GM21381 (cell line): ENCODE measurements at regions not wholly inside any gene's neighbourhood (a gene's known extent, or its start where the extent isn't known, plus 50 kb on each side); places are given as distances from the start of the nearest gene placed in this dataset.
"Not testable (repeated sequence)": the region's sequence is repeated elsewhere in the genome, so short reads cannot be mapped to it uniquely, and the experiment has no call there.

Experiments used
- ATAC-seq: cut with Tn5 transposase; IDR thresholded peaks from one replicate; pipeline ENCODE4 v1.9.1; 2021; ENCODE audit warnings: mild to moderate bottlenecking, moderate library complexity; ENCODE audit not compliant: unreplicated experiment

GRCh38 chr6:15817100-15817499 is 154.3 kb upstream of the DTNBP1 start:
- no peak for ATAC-seq

DNA sequence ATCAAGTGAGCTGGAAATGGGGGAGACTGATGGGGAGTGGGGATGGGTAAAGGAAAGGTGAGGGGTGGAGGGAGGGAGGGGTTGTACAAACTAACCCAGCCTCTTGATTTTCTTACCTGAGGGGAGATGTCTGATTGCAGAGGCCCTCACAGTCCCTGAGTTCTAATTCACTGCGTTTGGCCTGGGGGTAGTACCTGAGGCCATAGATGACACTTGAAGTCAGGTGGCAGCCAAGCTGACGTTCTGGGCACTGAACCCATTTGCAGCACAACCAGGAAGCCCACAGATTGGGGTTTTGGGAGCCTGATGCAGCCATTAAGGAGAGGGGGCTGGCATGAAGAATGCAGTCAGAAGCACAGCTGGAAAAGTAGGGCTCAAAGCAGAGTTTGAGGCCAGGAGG is 153.8 kb upstream of the DTNBP1 start:
- ATAC-seq, result no peak

GRCh38 chr6:15813698-15814097 is 150.9 kb upstream of the DTNBP1 start:
- not testable (repeated sequence) for ATAC-seq

DNA sequence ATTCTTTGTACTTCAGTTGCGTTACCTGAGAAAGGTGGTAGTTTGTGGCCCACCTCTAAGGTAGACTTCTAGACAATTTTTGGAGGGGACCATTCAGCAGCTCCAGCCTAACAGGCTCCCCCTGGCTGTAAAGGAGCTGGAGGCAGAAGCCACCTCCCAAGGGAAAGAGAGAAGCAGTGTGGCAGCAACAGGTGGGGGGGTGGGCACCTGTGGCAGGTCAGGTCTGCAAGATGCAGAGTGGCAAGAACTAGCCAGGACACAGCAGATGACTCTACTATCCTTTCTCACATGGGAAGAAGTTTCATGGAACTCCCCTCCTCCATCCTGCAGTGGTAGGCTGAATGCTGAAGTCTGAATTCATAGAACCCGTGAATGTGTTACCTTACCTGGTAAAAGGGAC is 148.3 kb upstream of the DTNBP1 start:
- no peak for ATAC-seq

- ATAC-seq, result no peak
These were observed 147.8 kb upstream of the DTNBP1 start for GRCh38 chr6:15810618-15811017.

GRCh38 chr6:15809367-15809766 is 146.5 kb upstream of the DTNBP1 start:
- no peak for ATAC-seq

DNA sequence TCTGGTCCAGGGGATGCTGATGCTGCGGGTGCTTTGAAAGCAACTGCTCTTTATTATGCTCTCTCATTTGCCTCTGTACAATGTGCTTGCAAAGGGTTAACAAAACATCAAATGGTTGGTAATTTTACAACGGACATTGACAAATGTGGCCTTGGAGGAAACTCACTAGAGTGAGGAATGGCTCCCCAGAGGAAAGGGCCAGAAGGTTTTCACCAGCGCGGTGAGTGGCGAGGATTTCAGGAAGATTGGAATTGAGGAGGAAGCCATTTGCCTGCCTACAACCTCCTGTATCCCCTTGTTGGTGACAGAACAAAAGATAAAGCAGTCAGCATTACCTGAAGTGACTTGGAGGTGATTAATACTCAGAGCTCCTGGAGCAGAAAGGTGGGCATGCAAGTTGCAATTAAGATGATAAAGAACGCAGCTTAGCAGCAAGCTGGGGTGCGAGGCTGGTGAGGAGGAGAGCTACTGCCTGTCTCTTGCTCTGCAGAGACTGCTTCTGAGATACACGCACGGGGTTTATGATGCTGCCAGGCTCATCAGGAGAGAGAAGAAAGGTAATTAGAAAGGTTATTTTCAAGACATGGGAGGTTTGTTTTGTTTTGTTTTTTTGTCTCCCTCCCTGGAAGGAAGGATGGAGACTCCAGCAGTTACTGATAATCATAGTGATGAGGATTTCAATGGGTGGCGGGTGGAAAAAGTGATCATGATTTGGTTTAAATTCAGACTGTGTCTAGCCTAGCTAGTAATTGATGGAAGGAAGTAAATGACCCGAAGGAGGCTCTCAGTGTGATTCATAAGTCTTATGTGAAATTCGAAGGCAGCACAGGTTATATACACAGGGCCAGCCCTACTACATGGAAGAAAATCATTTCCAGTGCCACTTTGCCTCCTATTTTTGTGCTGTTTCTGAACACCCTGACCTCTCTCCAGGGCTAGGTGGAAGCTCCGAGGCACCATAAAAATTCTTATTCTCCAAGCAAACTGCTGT is 141.6 kb upstream of the DTNBP1 start:
- no peak for ATAC-seq

GRCh38 chr6:15802466-15802865 is 139.6 kb upstream of the DTNBP1 start:
- no peak for ATAC-seq

DNA sequence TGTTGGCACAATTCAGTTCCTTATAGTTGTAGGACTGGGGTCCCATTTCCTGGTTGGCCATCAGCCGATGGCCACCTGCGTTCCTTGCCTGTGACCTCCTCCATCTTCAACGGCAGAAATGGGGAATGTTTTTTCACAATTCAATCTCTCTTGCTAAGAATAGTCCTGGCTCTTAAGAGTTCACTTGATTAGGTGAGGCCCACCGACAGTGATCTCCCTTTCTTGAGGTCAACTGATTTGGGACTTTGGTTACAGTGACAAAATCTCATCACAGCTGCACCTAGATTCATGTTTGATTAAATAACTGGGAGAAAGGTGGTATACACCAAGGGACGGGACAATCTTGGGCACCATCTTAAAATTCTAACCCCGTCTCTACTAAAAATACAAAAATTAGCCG is 139.1 kb upstream of the DTNBP1 start:
- no peak for ATAC-seq

GRCh38 chr6:15800841-15801617 is 138.2 kb upstream of the DTNBP1 start:
- no peak for ATAC-seq

DNA sequence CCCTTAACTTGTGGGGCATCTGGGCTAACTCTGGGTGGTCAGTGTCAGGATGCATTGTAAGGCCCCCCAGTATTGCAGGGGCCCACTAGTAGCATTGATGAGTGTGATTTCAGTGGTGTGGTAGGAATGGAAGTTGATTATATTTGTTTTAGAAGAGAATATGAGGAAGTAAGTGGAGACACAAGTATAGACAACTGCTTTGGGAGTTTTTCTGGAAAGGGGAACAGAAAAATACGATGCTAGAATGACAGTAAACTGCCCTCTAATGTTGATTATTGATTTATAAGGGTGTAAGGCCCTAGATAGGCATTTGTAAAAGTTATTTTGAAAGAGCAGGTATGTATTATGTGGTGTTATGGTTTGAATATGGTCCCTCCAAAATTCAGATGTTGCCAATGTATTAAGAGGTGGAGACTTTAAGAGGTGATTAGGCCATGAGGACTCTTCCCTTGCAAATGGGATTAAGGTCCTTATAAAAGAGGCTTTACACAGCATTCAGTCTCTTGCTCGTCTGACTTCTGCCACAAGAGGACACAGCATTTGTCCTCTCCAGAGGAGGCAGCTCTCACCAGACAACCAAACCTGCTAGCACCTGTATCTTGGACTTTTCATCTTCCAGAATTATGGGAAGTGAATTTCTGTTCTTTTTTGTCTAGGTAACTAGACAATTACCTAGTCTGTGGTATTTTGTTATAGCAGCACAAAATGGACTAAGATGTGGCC is 135.9 kb upstream of the DTNBP1 start:
- ATAC-seq, result no peak

- ATAC-seq, result no peak
These were observed 134.0 kb upstream of the DTNBP1 start for GRCh38 chr6:15796844-15797243.

DNA sequence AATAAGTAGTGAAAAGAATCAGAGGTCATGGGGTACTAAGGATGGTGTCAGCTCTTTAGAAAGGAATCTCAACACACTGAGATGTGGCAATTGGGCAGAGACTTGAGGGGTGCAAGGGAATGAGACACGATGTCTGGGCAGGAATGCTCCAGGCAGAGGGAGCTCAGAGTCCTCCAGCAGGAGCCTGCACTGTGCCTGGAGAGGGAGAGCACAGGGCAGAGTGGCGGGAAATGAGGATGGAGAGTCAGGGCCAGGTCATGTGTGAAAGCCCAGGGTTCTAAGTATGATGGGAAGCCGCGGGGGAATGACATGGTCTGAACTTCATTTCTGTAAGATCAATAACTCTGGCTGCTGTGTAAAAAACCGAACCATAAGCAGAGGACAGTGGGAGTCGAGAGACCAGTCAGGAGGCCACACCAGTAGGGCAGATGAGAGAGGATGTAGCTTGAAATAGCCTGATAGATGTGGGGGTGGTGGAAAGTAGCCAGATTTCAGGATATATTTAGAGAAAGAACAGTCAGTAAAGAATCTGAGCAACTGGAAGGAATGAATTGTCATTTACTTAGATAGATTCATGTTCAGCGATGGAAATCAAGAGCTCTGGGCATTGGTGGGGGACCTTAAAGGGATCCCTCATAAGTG is 133.4 kb upstream of the DTNBP1 start:
- no peak for ATAC-seq

DNA sequence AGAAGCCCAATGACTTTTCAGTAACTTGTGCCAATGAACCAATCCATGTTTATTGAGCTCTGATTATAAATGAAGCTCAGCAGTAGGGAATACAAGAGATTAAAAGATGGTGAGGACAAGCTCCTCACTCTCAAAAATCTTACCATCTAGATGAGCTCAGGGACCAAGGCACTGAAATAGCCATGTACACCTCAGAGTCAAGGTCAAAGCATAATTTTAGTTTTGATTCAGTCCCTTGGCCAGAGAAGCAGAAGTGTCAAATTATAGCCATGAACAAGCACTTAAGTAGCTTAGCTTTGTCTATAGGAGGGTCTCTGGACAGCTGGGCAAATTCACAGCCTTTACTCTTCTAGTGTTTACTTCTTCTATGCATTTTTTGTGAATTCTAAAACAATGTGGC is 131.0 kb upstream of the DTNBP1 start:
- ATAC-seq, result no peak

DNA sequence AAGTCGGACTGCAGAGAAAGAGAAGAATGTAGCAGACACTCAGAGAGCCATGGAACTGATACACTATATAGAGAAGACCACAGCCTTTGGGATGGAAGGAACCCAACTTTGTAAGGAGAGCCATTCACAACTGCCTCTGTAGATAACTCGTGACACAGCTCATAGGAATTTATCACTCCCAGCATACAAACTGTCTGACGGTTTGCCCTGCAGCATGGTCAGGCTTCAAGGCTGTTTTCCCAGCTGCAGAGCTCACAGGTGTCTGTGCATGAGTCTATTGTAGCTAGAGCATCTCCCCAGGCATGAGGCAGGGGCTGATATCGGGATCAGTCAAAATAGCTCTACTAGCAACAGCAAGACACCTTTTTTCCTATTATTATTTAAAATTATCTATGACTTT is 130.5 kb upstream of the DTNBP1 start:
- ATAC-seq, result no peak

DNA sequence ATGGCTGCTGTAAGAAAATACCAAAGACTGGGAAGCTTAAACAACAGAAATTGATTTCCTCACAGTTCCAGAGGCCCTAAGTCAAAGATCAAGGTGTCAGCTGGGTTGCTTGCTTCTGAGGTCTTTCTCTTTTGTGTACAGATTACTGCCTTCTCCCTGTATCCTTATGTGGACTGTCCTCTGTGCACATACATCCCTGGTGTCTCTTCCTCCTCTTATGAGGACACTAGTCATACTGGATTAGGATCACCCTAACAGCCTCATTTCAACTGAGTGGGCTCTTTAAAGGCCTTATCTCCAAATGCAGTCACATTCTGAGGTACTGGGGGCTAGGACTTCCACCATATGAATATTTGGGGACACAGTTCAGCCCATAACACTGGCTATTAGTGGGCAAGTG is 130.0 kb upstream of the DTNBP1 start:
- ATAC-seq, result no peak

DNA sequence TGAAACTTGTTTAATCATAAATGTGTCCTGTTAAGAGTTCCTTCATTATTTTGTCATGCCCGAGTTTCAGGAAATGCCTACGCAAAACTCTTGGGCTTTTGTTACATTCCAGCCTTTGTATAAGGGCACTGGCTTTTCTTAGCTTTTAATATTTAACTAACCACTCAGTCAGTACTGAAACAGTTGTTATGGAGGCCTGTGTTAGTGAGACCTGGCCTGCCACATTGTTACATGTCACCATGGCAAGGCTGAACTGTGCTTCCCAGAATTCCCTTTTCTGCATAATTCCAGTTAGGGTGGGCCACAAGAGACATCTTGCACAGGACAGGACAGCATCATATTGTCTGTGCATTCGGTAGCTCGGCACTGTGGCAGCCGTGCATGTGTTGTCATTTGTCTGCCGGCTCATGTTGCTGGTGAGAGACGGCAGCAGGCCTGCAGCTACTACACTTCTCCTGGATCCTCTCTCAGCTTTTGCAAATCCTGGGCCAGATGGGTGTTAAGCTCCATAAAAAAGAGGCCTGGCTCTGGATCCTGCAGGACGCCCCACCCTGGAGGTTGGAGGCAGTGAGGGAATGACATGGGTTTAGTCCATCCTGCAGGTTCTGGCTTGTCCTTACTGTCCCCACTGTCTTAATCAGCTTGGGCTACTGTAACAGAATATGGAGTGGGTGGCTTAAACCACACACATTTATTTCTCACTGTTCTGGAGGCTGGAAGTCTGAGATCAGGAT is 128.8 kb upstream of the DTNBP1 start:
- ATAC-seq, result no peak

DNA sequence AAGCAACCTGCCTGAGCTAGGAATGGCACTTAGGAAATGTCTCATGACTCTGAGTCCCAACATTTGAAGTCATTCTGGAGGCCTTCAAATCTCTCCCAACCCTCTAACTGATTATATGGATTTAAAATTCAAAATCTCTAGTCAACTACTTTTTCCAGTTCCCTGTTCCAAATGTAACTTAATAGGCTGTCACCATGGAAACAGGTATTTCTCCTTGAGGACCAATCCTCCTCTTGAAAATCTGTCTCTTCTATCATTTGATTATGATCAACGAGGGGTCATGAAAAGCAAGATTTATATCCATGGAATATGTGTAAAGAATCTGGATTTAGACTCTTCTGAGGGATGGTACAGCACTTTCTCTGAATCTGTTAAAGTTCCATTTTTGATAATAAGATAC is 127.3 kb upstream of the DTNBP1 start:
- no peak for ATAC-seq

GRCh38 chr6:15786846-15787245 is 124.0 kb upstream of the DTNBP1 start:
- no peak for ATAC-seq

GRCh38 chr6:15783484-15783883 is 120.7 kb upstream of the DTNBP1 start:
- ATAC-seq, result no peak
